ENCODE measurements at regions not wholly inside any gene's neighbourhood (a gene's known extent, or its start where the extent isn't known, plus 50 kb on each side); places are given as distances from the start of the nearest gene placed in this dataset.

DNA sequence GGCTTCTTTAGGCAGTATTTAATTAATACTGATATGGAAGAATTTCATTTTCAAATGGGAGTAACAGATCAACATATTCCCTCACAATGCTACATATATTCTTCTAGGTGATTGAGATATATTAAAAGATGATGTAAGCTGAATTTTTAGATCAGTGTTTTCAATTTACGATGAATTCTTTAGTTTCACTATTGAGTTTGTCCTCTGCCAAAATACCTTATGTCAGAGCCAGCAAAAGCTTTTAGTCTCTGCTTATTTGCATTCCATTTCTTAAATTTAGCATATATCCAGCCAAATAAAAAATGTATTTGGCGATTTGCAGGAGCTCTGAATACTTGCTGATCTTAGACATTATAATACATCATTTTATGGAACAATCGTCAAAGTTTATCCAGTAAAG lies 144.3 kb downstream of the MOSPD2 start:
- TF ChIP-seq, protein P1, sequence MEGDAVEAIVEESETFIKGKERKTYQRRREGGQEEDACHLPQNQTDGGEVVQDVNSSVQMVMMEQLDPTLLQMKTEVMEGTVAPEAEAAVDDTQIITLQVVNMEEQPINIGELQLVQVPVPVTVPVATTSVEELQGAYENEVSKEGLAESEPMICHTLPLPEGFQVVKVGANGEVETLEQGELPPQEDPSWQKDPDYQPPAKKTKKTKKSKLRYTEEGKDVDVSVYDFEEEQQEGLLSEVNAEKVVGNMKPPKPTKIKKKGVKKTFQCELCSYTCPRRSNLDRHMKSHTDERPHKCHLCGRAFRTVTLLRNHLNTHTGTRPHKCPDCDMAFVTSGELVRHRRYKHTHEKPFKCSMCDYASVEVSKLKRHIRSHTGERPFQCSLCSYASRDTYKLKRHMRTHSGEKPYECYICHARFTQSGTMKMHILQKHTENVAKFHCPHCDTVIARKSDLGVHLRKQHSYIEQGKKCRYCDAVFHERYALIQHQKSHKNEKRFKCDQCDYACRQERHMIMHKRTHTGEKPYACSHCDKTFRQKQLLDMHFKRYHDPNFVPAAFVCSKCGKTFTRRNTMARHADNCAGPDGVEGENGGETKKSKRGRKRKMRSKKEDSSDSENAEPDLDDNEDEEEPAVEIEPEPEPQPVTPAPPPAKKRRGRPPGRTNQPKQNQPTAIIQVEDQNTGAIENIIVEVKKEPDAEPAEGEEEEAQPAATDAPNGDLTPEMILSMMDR (IDR thresholded peaks at IDR 0.05; ENCODE audit: insufficient read depth, low read length, poor library complexity, severe bottlenecking): no peak
- no peak for TF ChIP-seq EZH2phosphoT487 (conservative IDR thresholded peaks at IDR 0.05; ENCODE audit: low read length)

Measured in SU-DHL-6 (cell line).